ENCODE measurements at regions not wholly inside any gene's neighbourhood (a gene's known extent, or its start where the extent isn't known, plus 50 kb on each side); places are given as distances from the start of the nearest gene placed in this dataset.

GRCh38 chr12:124408822-124409517 lies 114.1 kb downstream of the RFLNA start:
- no peak for DNase-seq

GRCh38 chr12:124407074-124407473 lies 112.2 kb downstream of the RFLNA start:
- DNase-seq = no peak

- no peak for DNase-seq
Observed at GRCh38 chr12:124406043-124406442, 111.2 kb downstream of the RFLNA start.

GRCh38 chr12:124405592-124405991 lies 110.7 kb downstream of the RFLNA start:
- no peak for DNase-seq

- DNase-seq = no peak
Observed at GRCh38 chr12:124405151-124405550, 110.3 kb downstream of the RFLNA start.

- no peak for DNase-seq
Observed at GRCh38 chr12:124404162-124404784, 109.4 kb downstream of the RFLNA start.

GRCh38 chr12:124403273-124403672 lies 108.4 kb downstream of the RFLNA start:
- no peak for DNase-seq

- no peak for DNase-seq
Observed at GRCh38 chr12:124402248-124403066, 107.6 kb downstream of the RFLNA start.

GRCh38 chr12:124401704-124402221 lies 106.9 kb downstream of the RFLNA start:
- DNase-seq = no peak

GRCh38 chr12:124400124-124400523 lies 105.2 kb downstream of the RFLNA start:
- DNase-seq = no peak

- no peak for DNase-seq
Observed at GRCh38 chr12:124399622-124400021, 104.7 kb downstream of the RFLNA start.

GRCh38 chr12:124398578-124399227 lies 103.8 kb downstream of the RFLNA start:
- DNase-seq = no peak

- no peak for DNase-seq
Observed at GRCh38 chr12:124397807-124398577, 103.1 kb downstream of the RFLNA start.

GRCh38 chr12:124397399-124397679 lies 102.4 kb downstream of the RFLNA start:
- no peak for DNase-seq

- DNase-seq = no peak
Observed at GRCh38 chr12:124396544-124397398, 101.9 kb downstream of the RFLNA start.

GRCh38 chr12:124395986-124396385 lies 101.1 kb downstream of the RFLNA start:
- no peak for DNase-seq

- no peak for DNase-seq
Observed at GRCh38 chr12:124395284-124395752, 100.4 kb downstream of the RFLNA start.

GRCh38 chr12:124394462-124395128 lies 99.7 kb downstream of the RFLNA start:
- DNase-seq = no peak

- DNase-seq = no peak
Observed at GRCh38 chr12:124393831-124394230, 98.9 kb downstream of the RFLNA start.

- DNase-seq = no peak
Observed at GRCh38 chr12:124393414-124393790, 98.5 kb downstream of the RFLNA start.

Data from activated naive CD4-positive, alpha-beta T cell (primary cell).